AG09309 (cell line): ENCODE measurements at regions not wholly inside any gene's neighbourhood (a gene's known extent, or its start where the extent isn't known, plus 50 kb on each side); places are given as distances from the start of the nearest gene placed in this dataset.

Source experiments
- DNase-seq: peaks from one replicate; pipeline ENCODE4 v3.0.0-alpha.2; 2010; ENCODE audit warnings: low read depth
- H3K4me3 ChIP-seq: 2 replicates; pipeline ENCODE4 v1.5.1; 2011; ENCODE audit warnings: mild to moderate bottlenecking, low read depth, low read length, moderate library complexity; ENCODE audit not compliant: control insufficient read depth
- CTCF ChIP-seq: IDR thresholded peaks from 2 replicates; pipeline ENCODE4 v1.5.1; 2011; ENCODE audit warnings: mild to moderate bottlenecking, low read depth, low read length, inconsistent platforms; ENCODE audit not compliant: insufficient read depth, control insufficient read depth; ENCODE audit errors: missing control alignments

- no peak for DNase-seq
- TF ChIP-seq CTCF: no peak
- no peak overlapping the region for H3K4me3 ChIP-seq
Observed at GRCh38 chr13:65028101-65028500, 2202.0 kb downstream of the PCDH9 start.

DNA sequence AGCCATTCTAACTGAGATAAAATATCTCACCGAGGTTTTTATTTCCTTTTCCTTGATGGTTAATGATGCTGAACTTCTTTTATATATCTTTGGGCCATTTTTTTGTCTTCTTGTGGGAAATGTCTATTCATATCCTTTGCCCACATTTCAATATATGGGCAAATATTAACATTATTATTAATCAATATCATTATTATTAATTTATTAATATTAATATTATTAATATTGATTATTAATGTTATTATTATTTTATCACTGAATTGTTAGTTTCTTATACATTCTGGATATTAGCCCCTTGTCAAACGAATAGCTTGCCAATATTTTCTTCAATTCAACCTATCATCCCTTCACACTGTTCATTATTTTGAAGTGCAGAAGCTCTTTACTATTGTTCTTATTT, 2203.6 kb downstream of the PCDH9 start:
- DNase-seq: no peak
- no peak overlapping the region for H3K4me3 ChIP-seq
- TF ChIP-seq CTCF: no peak

- no peak for DNase-seq
- H3K4me3 ChIP-seq: no peak overlapping the region
- TF ChIP-seq CTCF: no peak
Observed at GRCh38 chr13:65011378-65011777, 2218.8 kb downstream of the PCDH9 start.

DNA sequence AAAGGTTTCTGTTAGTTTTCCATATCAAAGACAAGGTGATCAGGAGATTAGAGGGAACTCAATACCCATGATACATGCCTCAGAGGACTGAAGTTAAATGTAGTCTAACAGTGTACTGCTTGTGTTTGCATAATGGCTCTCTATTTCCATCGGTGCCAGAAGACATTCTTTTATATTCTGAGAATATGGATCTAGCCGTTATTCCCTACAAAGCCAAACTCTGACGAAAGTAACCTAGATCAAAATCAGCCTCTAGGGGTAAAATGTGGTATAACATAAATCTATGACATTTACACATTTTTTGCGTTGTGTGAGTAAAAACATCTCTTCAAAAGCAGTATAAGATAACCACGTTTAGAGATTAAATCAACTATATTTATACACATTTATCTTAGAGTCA, 2232.7 kb downstream of the PCDH9 start:
- DNase-seq: no peak
- no peak for TF ChIP-seq CTCF
- no peak overlapping the region for H3K4me3 ChIP-seq

GRCh38 chr13:64993514-64994164, 2236.5 kb downstream of the PCDH9 start:
- TF ChIP-seq CTCF: no peak
- no peak for DNase-seq
- no peak overlapping the region for H3K4me3 ChIP-seq

- DNase-seq: no peak
- H3K4me3 ChIP-seq: no peak overlapping the region
- no peak for TF ChIP-seq CTCF
Observed at GRCh38 chr13:64992314-64992713, 2237.8 kb downstream of the PCDH9 start.

- TF ChIP-seq CTCF: no peak
- H3K4me3 ChIP-seq: no peak overlapping the region
- no peak for DNase-seq
Observed at GRCh38 chr13:64985075-64985474, 2245.1 kb downstream of the PCDH9 start.
